Mesothelial cell of epicardium (in vitro differentiated cells): ENCODE measurements at regions not wholly inside any gene's neighbourhood (a gene's known extent, or its start where the extent isn't known, plus 50 kb on each side); places are given as distances from the start of the nearest gene placed in this dataset.

Source experiments
- DNase-seq, 2 experiments: peaks; one replicate each; pipeline ENCODE4 v3.0.0; 2021; ENCODE audit warnings: low spot score in 2 of 2; ENCODE audit not compliant: unreplicated experiment in 2 of 2
- H3K27ac Mint-ChIP-seq: 2 replicates; pipeline ENCODE4 v1.8.0; 2021; ENCODE audit warnings: mixed read lengths
- H3K27me3 Mint-ChIP-seq: 2 replicates; pipeline ENCODE4 v1.8.0; 2021; ENCODE audit warnings: low read depth, mixed read lengths
- H3K36me3 Mint-ChIP-seq: 2 replicates; pipeline ENCODE4 v1.8.0; 2021; ENCODE audit warnings: mixed read lengths
- H3K4me1 Mint-ChIP-seq: 2 replicates; pipeline ENCODE4 v1.8.0; 2021; ENCODE audit warnings: mixed read lengths
- H3K4me3 Mint-ChIP-seq: 2 replicates; pipeline ENCODE4 v1.8.0; 2021; ENCODE audit warnings: mild to moderate bottlenecking, moderate library complexity, mixed read lengths
- H3K9me3 Mint-ChIP-seq: 2 replicates; pipeline ENCODE4 v1.8.0; 2021; ENCODE audit warnings: mixed read lengths
- CTCF ChIP-seq: fragments of 200-600 bp; sonication (generic); IDR thresholded peaks from one replicate; pipeline ENCODE4 v1.5.0; 2021; ENCODE audit warnings: antibody characterized with exemption; ENCODE audit not compliant: unreplicated experiment

DNA sequence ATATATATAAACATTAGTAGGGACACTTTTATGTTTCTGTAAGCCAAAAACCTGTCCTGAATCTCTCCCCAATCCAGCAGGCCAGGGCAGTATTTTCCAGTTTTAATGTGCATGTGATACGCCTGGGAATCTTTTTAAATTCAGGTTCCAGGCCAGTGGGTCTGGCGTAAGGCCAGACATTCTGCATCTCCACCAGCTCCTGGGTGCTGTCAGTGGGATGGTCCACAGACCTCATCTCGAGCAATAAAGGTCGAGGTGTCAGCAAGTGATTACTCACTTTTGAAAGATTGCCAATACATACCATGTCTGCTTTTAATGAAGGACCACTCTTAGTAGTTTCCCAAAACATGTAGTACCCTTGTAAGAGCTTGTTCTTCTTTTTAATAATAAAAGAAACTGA is 189.9 kb upstream of the SH3BP4 start:
- Mint-ChIP-seq H3K4me3 (no peak overlapping the region), H3K9me3 (peaks cover 20% of the 10 kb centered on the region), H3K36me3 (no peaks in the 10 kb centered on the region)

DNA sequence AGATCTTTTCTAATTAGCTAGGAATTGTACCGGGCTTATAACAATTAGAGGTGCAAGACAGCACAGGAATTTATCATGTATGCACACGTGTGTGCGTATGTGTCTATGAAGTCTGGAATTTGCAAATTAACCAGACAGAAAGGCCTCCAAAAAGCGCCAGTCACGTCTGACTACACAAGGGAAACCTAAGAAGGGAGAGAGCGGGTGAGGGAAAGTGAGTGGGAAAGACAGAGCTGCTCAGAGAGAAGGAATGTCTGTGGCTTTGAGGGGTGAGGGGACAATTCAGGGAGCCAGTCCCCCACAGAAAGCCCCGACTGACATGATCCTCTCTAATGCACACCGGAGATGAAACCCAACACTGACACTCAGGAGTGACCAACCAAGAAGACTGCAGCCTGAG is 197.7 kb upstream of the SH3BP4 start:
- Mint-ChIP-seq H3K4me1 (peaks cover 4% of the 10 kb centered on the region), H3K27ac (no peak overlapping the region), H3K27me3 (peaks cover 2% of the 10 kb centered on the region), H3K36me3 (no peaks in the 10 kb centered on the region), H3K9me3 (peaks cover 9% of the 10 kb centered on the region), H3K4me3 (no peak overlapping the region)
- no peak for TF ChIP-seq CTCF
- no peak for DNase-seq

More for the DNA sequence above, 189.9 kb upstream of the SH3BP4 start:
- Mint-ChIP-seq H3K27ac (no peak overlapping the region), H3K4me1 (peaks cover 5% of the 10 kb centered on the region), H3K27me3 (peaks cover 1% of the 10 kb centered on the region)
- TF ChIP-seq CTCF, result no peak
- DNase-seq, result no peak

GRCh38 chr2:234753701-234754100 is 198.1 kb upstream of the SH3BP4 start:
- Mint-ChIP-seq H3K4me3 (no peak overlapping the region), H3K9me3 (peaks cover 9% of the 10 kb centered on the region), H3K36me3 (no peaks in the 10 kb centered on the region), H3K27ac (no peak overlapping the region), H3K27me3 (peaks cover 2% of the 10 kb centered on the region), H3K4me1 (peaks cover 4% of the 10 kb centered on the region)
- no peak for DNase-seq
- no peak for TF ChIP-seq CTCF

DNA sequence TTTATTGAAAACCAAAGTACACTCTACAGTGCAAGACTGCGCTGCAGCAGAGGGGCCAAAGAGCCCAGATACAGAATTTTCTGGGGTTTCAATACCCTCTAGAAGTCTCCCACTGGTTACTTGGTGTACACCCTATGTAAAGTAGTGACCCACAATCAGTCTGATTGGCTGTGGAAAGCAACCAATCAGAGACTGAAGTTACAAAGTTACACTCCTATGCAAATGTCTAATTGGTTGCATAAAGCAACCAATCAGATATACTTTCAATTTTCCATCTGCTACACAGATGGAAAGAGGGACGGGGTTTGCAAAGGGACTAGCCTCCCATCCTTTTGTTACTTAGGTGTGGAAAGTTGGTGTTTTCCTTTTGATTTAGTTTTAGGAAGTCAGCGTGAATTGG is 198.9 kb upstream of the SH3BP4 start:
- no peak for DNase-seq
- no peaks in the 10 kb centered on the region for H3K36me3 Mint-ChIP-seq
- no peaks in the 10 kb centered on the region for H3K4me1 Mint-ChIP-seq
- peaks cover 2% of the 10 kb centered on the region for H3K27me3 Mint-ChIP-seq
- H3K9me3 Mint-ChIP-seq, result peaks cover 16% of the 10 kb centered on the region
- no peak for TF ChIP-seq CTCF
- H3K4me3 Mint-ChIP-seq, result no peak overlapping the region
- no peak overlapping the region for H3K27ac Mint-ChIP-seq

GRCh38 chr2:234751275-234751973 is 200.4 kb upstream of the SH3BP4 start:
- no peaks in the 10 kb centered on the region for H3K4me1 Mint-ChIP-seq
- DNase-seq, result no peak
- H3K27me3 Mint-ChIP-seq, result peaks cover 6% of the 10 kb centered on the region
- H3K9me3 Mint-ChIP-seq, result peaks cover 21% of the 10 kb centered on the region
- H3K27ac Mint-ChIP-seq, result no peak overlapping the region
- no peak overlapping the region for H3K4me3 Mint-ChIP-seq
- no peaks in the 10 kb centered on the region for H3K36me3 Mint-ChIP-seq
- no peak for TF ChIP-seq CTCF
